SU-DHL-6 (cell line): ENCODE measurements at regions not wholly inside any gene's neighbourhood (a gene's known extent, or its start where the extent isn't known, plus 50 kb on each side); places are given as distances from the start of the nearest gene placed in this dataset.

Source experiments
- H2AFZ ChIP-seq: fragments of 200-600 bp; sonication (generic); 2 replicates; pipeline ENCODE4 v1.6.1; 2014; ENCODE audit warnings: low read depth, mild to moderate bottlenecking, moderate library complexity, mixed read lengths, antibody characterized with exemption, low read length; ENCODE audit not compliant: severe bottlenecking
- H3F3A ChIP-seq: fragments of 200-600 bp; shearing (Covaris generic); 2 replicates; pipeline ENCODE4 v1.6.0; 2016; ENCODE audit warnings: antibody characterized with exemption, mild to moderate bottlenecking; ENCODE audit not compliant: insufficient read depth
- H3K27ac ChIP-seq: fragments of 200-600 bp; sonication (generic); 2 replicates; pipeline ENCODE4 v1.5.1; 2016; ENCODE audit warnings: low read depth, mild to moderate bottlenecking, low read length, moderate library complexity, mixed read lengths
- H3K27me3 ChIP-seq: fragments of 200-600 bp; sonication (generic), shearing (Covaris generic); 2 replicates; pipeline ENCODE4 v1.6.0; 2014; ENCODE audit warnings: mild to moderate bottlenecking, low read length
- H3K36me3 ChIP-seq: fragments of 200-600 bp; sonication (generic); 2 replicates; pipeline ENCODE4 v1.6.1; 2014; ENCODE audit warnings: mild to moderate bottlenecking, low read length, mixed read lengths
- H3K4me2 ChIP-seq: fragments of 300-600, 200-600 bp; shearing (Covaris generic), sonication (generic); 2 replicates; pipeline ENCODE4 v1.6.0; 2014; ENCODE audit warnings: low read length, low read depth, mild to moderate bottlenecking; ENCODE audit not compliant: poor library complexity, severe bottlenecking
- H3K4me3 ChIP-seq: fragments of 200-600 bp; sonication (generic); 2 replicates; pipeline ENCODE4 v1.5.1; 2014; ENCODE audit warnings: antibody characterized with exemption, low read length, mild to moderate bottlenecking, mixed read lengths; ENCODE audit not compliant: insufficient read depth, poor library complexity, severe bottlenecking
- H3K79me2 ChIP-seq: fragments of 200-600 bp; sonication (generic); 2 replicates; pipeline ENCODE4 v1.6.1; 2014; ENCODE audit warnings: mild to moderate bottlenecking, low read length, moderate library complexity; ENCODE audit not compliant: insufficient read depth
- H3K9ac ChIP-seq: fragments of 200-600 bp; sonication (generic); 2 replicates; pipeline ENCODE4 v1.7.0; 2014; ENCODE audit warnings: mild to moderate bottlenecking, low read length
- H3K9me2 ChIP-seq: fragments of 200-600 bp; sonication (generic); replicated peaks from 2 replicates; pipeline ENCODE4 v1.6.1; 2014; ENCODE audit warnings: low read length; ENCODE audit not compliant: insufficient read depth
- H3K9me3 ChIP-seq: fragments of 200-600 bp; sonication (generic); 2 replicates; pipeline ENCODE4 v1.6.1; 2014; ENCODE audit warnings: low read length, mixed read lengths; ENCODE audit not compliant: insufficient read depth
- H4K20me1 ChIP-seq: fragments of 200-600 bp; sonication (generic); 2 replicates; pipeline ENCODE4 v1.6.1; 2014; ENCODE audit warnings: low read depth, mild to moderate bottlenecking, antibody characterized with exemption, low read length, moderate library complexity, mixed read lengths
- EZH2phosphoT487 ChIP-seq: fragments of 200-600 bp; sonication (generic), shearing (Covaris generic); conservative IDR thresholded peaks from 2 replicates; pipeline ENCODE4 v1.6.1; 2018; ENCODE audit warnings: mild to moderate bottlenecking, antibody characterized with exemption, low read length, moderate library complexity, mixed read lengths
- TF ChIP-seq, protein P1 (sequence below): fragments of 200-600 bp; sonication (generic); IDR thresholded peaks from one replicate; pipeline ENCODE4 v1.5.1; 2017; ENCODE audit warnings: antibody characterized with exemption, mild to moderate bottlenecking, low read length, moderate library complexity; ENCODE audit not compliant: insufficient read depth, poor library complexity, severe bottlenecking

DNA sequence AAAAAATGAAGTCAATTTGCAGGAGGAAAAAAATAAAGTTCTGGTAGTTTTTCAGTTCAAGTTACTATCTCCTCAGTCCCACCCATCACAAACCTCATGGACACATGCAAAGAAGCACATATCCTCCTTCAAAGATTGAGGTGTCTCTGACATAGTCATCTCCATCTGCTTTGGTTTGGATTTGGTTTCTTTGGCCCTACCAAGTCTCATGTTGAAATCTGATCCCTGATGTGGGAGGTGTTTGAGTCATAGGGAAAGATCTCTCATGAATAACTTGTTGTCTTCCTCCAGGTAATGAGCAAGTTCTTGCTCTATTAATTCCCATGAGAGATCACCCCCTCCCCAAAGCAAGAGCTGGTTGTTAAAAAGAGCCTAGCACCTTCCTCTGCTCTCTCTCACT, 446.8 kb downstream of the IGSF11 start:
- Histone ChIP-seq H3K9me2 (no peaks in the 10 kb centered on the region), H4K20me1 (no peaks in the 10 kb centered on the region), H3K79me2 (no peaks in the 10 kb centered on the region), H3K4me2 (no peak overlapping the region), H2AFZ (no peak overlapping the region), H3K36me3 (no peaks in the 10 kb centered on the region), H3K9ac (no peak overlapping the region), H3K27me3 (no peaks in the 10 kb centered on the region), H3K27ac (no peak overlapping the region), H3F3A (no peaks in the 10 kb centered on the region), H3K4me3 (no peak overlapping the region), H3K9me3 (no peaks in the 10 kb centered on the region)
- no peak for TF ChIP-seq EZH2phosphoT487
- TF ChIP-seq, protein P1, sequence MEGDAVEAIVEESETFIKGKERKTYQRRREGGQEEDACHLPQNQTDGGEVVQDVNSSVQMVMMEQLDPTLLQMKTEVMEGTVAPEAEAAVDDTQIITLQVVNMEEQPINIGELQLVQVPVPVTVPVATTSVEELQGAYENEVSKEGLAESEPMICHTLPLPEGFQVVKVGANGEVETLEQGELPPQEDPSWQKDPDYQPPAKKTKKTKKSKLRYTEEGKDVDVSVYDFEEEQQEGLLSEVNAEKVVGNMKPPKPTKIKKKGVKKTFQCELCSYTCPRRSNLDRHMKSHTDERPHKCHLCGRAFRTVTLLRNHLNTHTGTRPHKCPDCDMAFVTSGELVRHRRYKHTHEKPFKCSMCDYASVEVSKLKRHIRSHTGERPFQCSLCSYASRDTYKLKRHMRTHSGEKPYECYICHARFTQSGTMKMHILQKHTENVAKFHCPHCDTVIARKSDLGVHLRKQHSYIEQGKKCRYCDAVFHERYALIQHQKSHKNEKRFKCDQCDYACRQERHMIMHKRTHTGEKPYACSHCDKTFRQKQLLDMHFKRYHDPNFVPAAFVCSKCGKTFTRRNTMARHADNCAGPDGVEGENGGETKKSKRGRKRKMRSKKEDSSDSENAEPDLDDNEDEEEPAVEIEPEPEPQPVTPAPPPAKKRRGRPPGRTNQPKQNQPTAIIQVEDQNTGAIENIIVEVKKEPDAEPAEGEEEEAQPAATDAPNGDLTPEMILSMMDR: no peak

DNA sequence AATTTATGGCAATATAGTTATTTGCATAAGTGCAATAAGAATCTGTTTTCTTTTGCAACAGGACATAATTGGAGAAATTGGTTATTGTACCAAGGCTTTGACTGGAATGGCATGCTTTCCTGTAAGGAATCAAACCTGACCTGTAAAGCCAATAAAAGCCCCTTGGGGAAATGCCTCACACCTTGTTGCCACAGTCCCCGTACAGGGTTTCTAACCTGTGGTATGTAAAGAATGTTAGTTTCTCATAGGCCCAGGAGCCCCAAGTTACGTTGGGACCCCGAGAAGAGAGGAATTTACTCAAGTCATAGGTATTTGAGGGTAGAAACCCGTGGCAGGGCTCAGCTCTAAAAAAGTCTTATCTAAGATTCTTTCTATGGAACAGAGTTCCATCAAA, 441.4 kb downstream of the IGSF11 start:
- Histone ChIP-seq H2AFZ (no peak overlapping the region), H3K79me2 (no peaks in the 10 kb centered on the region), H3K9ac (no peak overlapping the region), H3K4me3 (no peak overlapping the region), H3K27ac (no peak overlapping the region), H3K27me3 (no peaks in the 10 kb centered on the region), H3K9me2 (no peaks in the 10 kb centered on the region), H3K36me3 (no peaks in the 10 kb centered on the region), H3F3A (no peaks in the 10 kb centered on the region), H3K4me2 (no peak overlapping the region), H4K20me1 (no peaks in the 10 kb centered on the region), H3K9me3 (no peaks in the 10 kb centered on the region; the same call in 1 of the 2 replicates)
- TF ChIP-seq, protein P1: no peak
- TF ChIP-seq EZH2phosphoT487: no peak

DNA sequence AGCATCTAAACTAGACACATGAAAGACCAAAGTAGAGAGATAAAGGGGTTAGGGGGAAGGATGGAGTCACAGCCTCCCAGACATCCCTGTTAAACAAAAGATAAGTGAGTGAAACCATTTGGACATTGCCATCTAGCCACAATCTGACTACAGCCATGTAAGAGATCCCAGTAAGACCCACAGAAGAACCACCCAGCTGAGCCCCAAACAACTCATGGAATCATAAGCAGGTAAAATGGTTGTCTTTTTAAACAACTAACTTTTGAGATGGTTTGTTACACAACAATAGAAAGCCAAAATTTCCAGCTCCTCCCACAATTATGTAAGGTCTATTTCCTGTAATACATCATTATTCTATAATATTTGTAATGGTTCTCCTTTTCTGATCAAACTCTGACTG, 437.5 kb downstream of the IGSF11 start:
- no peaks in the 10 kb centered on the region for H3K27me3 ChIP-seq
- H2AFZ ChIP-seq: no peak overlapping the region
- H3K9ac ChIP-seq: no peak overlapping the region
- no peaks in the 10 kb centered on the region for H4K20me1 ChIP-seq
- no peaks in the 10 kb centered on the region for H3K9me2 ChIP-seq
- TF ChIP-seq, protein P1: no peak
- no peak for TF ChIP-seq EZH2phosphoT487
- no peaks in the 10 kb centered on the region for H3F3A ChIP-seq
- no peak overlapping the region for H3K27ac ChIP-seq
- H3K79me2 ChIP-seq: no peaks in the 10 kb centered on the region
- H3K36me3 ChIP-seq: no peaks in the 10 kb centered on the region
- no peak overlapping the region for H3K4me3 ChIP-seq
- no peak overlapping the region for H3K4me2 ChIP-seq
- H3K9me3 ChIP-seq: no peaks in the 10 kb centered on the region; the same call in 1 of the 2 replicates
